ENCODE measurements at regions not wholly inside any gene's neighbourhood (a gene's known extent, or its start where the extent isn't known, plus 50 kb on each side); places are given as distances from the start of the nearest gene placed in this dataset.

DNA sequence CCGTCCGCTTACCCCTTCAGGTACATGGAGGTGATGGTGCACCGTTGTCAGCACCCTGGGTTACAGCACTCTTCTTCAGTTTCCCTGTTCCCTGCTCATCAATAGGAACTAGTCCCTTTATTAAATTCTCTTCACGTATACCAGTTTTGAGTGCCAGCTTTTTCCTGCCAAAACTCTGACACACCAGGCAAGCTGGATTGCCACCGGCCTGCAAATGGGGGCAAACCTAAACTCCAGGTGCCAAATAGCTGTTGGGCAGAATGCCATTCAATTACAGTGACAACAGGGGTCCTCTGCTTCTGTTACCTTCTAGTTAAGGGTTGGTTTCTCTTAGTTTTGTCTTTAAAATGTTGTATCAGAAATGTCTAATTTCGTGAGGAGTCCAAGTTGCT, 400.4 kb downstream of the OSTF1 start:
- no peak for TF ChIP-seq REST (IDR thresholded peaks at IDR 0.05; ENCODE audit: unreplicated experiment)
- no peak for TF ChIP-seq EZH2phosphoT487 (IDR thresholded peaks at IDR 0.05; ENCODE audit: unreplicated experiment)
